ENCODE measurements at regions not wholly inside any gene's neighbourhood (a gene's known extent, or its start where the extent isn't known, plus 50 kb on each side); places are given as distances from the start of the nearest gene placed in this dataset.

DNA sequence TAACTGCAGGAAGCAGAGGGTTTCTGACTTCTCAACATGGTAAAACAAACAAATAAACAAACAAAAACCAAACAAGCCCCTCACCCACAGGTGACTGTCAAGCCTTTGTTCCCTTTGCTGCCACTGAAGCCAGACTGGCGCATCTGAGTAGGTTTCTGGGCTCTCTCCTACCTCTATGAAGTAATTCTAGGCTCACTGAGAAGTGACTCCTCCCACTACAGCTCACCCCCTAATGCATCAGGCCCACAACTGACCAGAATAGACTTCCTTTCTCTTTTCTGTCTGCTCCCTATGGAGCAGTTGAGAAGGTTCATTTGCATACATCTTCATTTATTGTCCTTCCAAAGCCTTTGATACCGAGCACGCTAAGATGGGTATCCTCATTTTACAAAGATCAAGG, 77.0 kb upstream of the CCL2 start:
- DNase-seq (ENCODE audit: low spot score), result no peak

DNA sequence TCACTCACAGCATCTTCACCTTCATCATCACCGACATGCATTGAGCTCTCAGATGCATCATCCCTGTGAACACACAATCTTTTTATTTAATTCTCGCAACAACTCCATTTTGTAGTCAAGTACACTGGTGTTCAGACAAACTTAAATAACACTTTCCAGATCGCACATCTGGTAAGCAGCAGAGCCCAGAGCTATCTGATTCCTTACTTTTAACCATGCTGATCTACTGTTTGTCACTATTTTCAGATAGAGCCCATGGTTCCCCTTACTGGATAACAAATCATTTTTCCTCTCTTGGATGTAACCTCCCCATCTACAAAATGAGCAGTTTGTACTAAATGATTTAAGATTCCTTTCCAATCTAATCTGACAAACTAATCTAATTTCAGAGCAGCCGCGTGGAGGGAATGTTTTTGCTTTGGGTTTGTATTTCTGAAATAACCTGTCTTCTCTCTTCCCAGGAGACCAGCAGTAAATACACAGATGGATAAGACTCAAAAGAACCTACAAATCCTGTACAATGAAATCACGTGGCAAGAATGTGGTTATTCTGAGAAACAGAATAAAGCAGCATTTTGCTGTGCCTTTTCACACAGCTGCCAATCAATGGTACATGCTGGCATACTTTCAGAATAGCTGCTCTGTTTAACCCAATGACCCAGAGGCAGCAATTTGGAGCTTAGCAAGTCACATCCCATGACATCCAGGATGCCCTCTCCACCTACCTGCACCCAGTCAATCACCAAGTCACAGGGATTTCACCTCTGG, 72.9 kb upstream of the CCL2 start:
- DNase-seq (ENCODE audit: low spot score), result no peak

GRCh38 chr17:34195987-34196386, 59.1 kb upstream of the CCL2 start:
- DNase-seq (ENCODE audit: low spot score), result no peak

- no peak for DNase-seq (ENCODE audit: low spot score)
Measured at GRCh38 chr17:34198519-34198918, 56.6 kb upstream of the CCL2 start.

GRCh38 chr17:34199454-34199853, 55.6 kb upstream of the CCL2 start:
- no peak for DNase-seq (ENCODE audit: low spot score)

DNA sequence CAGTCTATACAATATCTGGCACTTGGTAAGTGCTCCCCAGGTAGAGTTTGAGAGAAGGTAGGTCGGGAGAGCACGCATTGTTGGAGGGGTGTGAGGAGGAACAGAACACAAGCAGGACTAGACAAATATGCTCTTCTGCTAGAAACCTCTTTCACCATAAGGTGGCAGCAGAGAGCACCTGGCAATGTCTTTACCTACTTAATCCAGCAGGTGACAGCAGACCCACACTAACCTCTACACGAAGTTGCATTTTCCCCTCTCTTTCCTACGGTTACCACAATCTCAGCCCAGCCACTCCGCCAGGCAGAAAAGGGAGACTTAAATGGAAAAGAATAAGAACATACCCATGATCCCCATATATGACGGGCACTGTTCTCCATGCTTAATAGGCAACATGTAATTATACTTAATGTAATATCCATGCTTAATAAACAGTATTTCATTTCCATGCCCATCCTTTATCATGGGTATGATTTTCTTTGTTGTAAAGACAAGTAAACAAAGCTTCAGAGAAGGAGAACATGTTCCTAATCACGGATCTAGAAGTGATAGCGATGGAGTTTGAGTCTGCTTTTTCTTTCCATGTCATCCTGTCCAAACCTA, 55.1 kb upstream of the CCL2 start:
- DNase-seq (ENCODE audit: low spot score), result peak; percentile 86

- DNase-seq (ENCODE audit: low spot score), result peak; percentile 63
Measured at GRCh38 chr17:34201225-34201624, 53.9 kb upstream of the CCL2 start.

DNA sequence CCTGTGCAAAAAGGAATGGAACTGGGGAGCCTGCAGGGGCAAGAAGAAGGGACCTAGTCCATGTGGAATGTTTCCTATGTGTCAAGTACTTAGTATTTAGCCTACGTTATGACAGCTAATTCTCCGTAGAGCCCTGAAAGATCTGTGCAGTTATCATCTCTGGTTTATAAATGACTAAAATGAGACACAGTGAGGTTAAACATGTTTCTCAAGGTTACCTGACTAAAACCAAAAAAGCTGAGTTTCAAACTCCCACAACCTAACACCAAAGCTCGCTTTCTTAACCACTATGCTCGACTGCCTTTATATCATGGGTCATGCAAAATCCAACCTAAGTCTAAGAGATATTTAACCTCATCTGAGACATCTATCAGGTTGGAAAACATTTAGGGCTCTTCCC, 53.3 kb upstream of the CCL2 start:
- DNase-seq (ENCODE audit: low spot score), result peak; percentile 69

DNA sequence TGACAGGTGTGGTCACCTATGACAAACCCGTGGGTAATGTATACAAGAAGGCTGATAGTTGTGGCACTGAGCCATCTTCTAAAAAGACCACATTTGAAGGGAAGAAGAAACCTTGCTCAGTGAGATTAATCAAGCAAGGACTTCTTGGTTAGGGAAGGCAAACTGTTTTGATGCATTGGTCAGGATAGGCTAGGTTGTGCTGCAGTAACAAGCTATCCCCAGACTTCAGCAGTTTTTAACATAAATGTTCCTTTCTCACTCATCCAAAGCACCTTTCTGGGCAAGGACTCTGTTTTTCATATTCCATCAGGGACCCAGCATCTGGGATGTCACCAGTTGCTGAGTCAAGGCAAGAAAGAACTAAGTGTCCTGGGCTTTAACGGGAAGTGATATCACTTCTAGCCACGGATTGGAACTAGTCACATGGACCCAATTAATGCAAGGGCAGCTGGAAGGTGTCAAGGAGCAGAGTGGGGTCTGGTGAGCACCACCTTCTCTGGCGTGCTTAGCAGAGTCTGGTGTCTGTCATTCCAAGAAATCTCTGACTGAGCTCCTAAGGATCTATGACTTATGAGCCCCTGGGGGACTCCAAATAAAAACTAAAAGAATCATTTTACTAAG, 52.0 kb upstream of the CCL2 start:
- DNase-seq (ENCODE audit: low spot score), result no peak

DNA sequence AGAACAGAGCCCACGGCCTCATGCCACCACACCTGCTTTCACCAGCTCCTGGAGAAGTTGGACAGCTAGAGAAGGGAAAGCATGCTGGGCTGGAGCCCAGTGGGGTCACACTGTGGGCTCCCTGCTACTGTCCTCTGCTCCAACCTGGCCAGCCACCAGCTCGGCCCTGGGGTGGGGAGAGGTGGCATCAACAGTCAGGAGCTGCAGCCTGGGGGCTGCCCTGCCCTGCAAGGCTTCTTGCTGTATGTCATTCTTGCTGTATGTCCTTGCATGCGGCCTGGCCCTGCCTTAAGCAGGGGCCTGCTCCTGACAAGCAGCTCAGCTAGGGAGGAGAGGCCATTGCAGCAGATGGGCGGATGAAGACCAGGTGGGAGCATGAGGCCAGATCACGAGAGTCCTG, 50.7 kb upstream of the CCL2 start:
- DNase-seq (ENCODE audit: low spot score), result no peak
